Activated naive CD4-positive, alpha-beta T cell treated with anti-CD3 and anti-CD28 coated beads, Interleukin-2, amount 50 U/mL, for 16 hours (primary cell): ENCODE measurements at regions not wholly inside any gene's neighbourhood (a gene's known extent, or its start where the extent isn't known, plus 50 kb on each side); places are given as distances from the start of the nearest gene placed in this dataset.
"Not testable (repeated sequence)": the region's sequence is repeated elsewhere in the genome, so short reads cannot be mapped to it uniquely, and the experiment has no call there.

Experiments used
- DNase-seq: peaks from one replicate; pipeline ENCODE4 v3.0.0-alpha.2; 2020

DNA sequence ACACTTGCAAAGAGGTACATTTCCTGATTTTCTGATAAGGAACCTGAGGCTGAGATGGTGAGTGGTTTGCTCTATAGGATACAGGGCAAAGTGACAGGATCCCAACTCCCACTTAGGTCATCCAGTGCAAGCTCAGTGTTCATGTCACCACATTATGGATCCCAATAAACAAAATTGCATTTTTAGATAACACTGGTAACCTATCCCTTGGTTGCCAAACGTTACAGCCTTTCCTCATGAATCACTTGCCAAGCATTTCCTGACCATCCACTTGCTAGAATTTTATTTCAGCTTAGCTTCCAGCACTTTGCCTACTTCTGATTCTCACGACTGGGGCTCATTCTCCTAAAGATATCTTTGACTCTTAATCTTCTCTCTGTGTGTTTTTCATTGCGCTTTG, 131.4 kb upstream of the ODAD2 start:
- no peak for DNase-seq

DNA sequence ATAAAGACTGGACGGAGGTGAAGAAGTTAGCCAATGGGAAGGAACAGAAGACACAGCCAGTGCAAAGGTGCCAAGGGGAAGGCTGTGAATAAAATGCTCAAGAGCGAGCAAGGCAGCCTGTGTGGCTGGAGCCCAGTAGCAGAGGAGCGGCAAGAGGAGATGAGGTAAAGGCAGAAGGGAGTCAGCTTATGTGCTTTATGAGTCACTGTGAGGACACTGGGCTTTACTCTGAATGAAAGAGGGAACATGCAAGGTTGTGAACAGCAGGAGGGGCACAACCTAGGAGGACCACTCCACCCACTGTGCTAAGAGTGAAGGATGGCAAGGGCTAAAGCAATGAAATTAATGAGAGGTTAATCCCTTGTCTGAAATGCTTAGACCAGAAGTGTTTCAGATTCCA, 129.0 kb upstream of the ODAD2 start:
- DNase-seq: no peak

DNA sequence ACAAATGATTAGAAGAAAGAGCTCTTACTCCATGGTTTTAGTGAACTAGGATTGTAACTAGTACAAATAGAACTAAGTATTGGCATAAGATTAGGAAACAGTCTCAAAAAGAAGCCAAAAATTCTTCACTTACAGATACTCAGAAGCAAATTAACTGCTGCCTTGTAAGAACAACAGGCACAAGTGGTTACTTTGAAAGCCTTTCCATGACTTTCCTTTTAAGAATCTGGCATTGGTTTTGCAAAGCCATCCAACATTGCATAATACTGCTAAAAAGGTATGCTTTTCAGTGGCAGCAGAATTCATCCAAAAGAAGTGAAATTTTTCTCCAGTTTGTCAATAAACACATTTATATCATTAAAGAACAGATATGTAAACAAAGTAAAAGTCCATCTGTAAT, 126.8 kb upstream of the ODAD2 start:
- DNase-seq: no peak

DNA sequence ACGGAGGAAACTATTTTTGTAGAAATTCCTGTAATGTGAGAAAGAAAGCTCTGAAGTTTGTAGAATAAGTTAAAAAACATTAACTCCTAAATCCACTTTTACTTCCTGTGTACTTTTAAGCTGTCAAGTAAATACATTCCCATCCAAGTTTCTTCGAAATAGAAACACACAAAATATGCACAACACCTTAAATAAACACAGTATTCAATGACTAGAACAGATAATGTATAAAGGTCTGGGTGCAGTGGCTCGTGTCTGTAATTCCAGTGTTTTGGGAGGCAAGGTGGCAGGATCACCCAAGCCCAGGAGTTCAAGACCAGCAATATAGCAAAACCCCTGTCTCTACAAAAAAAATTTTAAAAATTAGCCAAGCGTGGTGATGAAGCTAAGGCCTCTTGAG, 121.9 kb upstream of the ODAD2 start:
- no peak for DNase-seq

DNA sequence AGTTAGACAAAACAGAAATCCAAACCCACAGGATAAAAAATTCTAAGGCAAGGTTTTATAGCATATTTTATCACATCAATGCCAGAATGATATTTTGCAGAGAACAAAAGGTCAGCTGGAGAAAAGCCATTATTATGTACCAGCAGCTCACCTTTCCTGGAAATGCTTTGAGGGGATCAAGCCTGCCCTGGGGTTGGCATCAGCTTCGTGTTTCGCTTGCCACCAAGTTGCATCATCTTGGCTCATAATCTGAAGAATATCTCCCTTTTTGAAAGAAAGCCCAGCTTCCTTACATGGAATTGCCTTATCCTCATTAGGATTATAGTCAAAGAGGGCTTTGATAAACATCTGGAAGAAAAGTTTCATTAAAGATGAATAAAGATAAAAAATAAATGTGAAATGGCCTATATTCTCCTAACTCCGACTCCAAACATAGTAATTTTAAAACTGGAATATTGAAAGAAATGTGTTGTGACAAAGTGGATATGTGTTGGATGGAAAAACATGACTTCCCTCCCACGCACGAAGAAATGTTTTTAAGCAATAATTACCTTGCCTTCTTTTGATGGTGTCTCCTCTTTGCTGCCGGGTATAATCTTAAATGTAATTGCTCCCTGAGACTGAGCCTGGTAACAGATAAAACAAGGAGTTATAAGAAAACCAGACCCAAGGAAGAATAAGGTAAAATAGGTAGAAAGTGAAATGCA, 121.3 kb upstream of the ODAD2 start:
- no peak for DNase-seq

DNA sequence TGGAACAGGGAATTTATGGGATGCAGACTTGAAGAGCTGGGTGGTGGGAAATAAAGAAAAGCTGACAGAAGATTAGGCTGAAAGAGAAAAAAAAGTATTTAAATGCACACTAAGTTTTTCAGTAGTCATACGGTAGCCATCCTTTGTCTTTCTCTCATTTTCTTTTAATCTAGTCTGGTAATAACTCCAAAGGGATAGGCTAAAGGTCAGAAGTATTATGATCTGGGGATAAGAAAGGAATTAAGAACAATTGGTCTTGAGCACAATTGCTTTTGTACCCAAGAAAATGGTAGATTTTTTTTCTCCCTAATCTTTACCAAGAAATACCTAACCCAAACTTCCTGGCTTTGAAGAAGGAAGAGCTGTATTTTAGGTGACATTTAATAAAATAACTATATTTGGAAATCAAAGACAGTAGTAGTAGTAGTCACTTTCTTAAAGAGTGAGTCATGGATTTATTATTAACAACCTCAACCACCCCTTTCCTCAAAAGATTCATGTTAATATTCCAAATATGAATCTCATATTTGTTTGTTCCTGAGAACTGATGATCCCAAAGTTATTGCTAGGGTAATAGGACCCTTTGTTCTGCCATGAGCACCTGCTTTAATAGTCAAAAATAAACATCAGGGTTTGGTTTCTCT, 120.2 kb upstream of the ODAD2 start:
- DNase-seq: no peak

DNA sequence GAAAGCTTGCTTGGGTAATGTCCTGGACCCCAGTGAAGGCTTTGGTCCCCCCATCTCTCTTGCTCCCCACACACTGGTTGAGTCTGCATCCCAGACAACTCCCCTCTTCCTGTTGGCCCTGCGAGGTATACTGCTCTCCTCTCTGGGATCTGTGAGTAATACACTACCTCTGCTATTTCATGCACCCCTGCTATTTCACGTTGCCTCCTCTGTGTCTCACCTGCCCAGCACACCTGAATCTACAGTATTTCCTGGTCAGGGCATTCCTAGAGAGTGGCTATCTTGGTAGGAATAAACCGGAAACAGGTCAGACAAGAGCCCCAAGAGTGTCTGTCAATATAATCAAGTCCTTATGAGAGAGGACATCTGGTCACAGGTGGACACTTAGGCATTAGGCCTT, 114.3 kb upstream of the ODAD2 start:
- DNase-seq: no peak

DNA sequence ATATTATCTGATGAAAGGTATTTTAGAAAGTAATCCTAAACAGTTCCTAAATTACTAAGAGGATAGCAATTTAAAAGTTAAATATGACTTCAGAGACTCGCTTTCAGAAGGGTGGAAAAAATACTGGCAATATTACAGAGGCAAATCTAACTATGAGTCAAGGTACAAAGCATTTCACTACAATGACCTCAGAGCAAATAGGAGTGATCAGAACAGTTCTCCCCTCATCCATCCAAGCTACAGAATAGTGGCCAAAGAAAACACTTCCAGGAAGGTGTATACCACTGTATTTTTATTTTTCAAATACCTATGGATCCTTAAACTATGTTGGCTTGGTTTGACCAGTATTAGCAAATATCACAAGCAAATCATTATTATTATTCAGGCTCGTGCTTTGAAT, 112.8 kb upstream of the ODAD2 start:
- no peak for DNase-seq

DNA sequence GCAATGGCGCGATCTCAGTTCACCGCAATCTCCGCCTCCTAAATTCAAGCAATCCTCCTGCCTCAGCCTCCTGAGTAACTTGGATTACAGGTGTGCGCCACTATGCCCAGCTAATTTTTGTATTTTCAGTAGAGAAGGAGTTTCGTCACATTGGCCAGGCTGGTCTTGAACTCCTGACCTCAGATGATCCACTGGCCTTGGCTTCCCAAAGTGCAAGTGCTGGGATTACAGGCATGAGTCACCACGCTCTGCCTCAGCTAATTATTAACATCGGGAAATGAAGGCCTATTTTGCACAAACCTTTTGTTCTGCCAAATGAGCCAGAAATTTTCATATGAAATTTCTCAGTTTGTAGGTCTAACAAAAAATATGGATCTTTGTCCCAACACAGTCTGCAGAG, 106.7 kb upstream of the ODAD2 start:
- no peak for DNase-seq

DNA sequence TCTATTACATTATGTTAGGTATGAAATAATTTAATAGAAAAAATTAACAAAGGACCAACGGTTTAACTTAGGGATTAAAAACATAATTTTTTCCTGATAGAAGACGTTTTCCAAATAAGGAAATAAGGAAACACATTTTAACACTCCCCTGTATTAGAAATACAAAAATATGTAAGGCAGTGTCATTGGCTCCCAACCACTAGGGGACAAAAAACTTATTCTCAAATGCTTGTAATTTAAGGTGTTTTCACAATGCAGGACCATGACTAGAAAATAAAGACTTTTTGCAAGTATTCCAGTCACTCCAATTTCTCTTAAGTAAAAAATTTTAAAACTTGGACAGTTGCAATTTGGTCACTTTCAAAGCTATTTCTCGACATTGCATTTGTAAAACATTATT, 98.8 kb upstream of the ODAD2 start:
- DNase-seq: no peak

DNA sequence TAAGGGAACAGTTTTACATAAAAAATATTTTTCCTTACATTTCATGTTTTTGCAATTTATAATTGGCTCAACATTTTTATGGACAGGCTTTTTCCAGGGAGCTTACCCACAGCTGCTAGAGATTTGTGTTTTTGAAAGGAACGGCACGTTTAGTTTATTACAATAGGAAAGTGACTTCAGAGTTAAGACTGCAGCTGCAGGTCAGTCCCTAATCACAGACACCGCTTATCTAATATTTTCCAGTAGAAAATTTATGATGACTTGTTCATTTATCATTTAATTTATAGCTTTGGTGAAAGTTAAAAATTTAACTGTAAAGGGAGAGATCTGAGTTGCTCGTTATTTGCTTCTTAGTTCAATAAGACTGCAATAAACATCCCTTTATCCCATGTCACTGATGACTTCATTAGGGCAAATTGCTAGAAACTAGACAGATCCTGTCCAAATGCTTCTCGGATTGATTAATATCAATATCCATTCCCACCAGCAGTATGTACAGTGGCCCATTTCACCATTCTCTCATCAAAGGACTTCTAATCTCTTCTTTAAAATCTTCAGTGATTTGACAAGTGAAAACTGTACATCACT, 97.0 kb upstream of the ODAD2 start:
- no peak for DNase-seq

DNA sequence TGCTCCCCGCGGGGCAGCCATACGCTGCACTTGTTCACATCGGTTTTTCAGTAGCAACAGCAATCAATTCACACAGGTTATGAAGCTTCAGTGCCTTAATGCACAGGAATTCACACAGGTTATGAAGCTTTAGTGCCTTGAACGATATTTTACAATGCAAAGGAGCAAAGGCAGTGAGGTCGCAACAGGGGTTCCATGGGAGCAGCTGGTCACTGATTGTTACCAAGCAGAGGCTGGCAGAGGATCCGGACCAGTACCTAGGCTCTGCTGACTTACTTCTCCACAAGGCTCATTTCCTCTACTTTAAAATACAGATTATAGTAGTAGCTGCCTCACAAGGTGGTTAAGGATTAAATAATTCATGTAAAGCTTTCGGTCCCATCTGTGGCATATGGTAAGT, 95.2 kb upstream of the ODAD2 start:
- DNase-seq: no peak

DNA sequence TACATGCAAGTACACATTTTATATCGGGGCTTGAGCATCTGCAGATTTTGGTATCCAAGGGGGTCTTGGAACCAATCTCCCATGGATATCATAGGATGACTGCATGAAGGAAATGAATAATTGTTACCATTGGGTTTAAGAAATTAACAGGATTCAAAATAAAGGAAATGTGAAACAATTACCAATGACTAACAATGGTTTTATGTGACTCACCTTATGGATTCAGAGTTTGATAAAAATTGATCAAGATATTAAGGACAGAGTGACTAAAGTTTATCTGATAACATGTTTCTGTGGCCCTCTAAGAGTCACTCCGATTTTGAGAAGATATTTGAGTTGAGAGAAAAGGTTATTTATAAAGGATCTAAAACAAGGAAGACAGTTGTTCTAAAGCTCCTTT, 93.0 kb upstream of the ODAD2 start:
- DNase-seq: no peak

DNA sequence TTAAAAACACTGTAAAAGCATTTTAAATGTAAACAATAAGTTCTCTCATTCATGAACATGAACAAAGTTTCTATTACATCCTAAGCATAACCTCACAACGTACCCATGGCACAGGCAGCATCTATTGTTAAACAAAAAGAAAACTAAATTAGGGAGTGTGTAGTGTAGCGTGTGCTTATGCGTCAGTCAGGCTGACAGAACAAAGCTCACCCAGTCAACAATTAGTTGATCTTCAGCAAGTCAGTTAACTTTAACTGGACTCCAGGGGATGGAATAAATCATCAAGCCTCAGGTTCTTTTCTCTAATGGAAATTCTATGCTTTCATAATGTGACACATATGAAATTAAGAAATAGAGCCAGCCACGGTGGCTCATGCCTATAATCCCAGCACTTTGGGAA, 91.6 kb upstream of the ODAD2 start:
- no peak for DNase-seq

DNA sequence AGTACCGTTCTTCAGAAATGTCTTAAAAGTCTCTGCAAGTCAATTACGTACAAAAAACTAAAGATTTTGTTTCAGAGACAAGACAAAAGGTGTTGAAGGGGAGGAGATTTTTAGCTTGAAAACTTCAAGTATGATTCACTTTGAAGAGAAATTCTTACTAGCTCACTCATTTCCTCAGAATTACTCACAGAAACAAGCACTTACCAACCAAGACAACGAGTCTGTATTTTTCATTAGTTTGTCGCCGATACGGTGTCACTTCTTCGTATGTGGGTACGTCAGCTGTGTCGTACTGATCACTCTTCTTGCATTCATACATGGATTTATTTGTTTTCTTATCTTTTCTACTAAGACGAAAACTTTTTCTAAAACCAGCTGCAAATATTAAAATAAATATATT, 90.6 kb upstream of the ODAD2 start:
- no peak for DNase-seq

DNA sequence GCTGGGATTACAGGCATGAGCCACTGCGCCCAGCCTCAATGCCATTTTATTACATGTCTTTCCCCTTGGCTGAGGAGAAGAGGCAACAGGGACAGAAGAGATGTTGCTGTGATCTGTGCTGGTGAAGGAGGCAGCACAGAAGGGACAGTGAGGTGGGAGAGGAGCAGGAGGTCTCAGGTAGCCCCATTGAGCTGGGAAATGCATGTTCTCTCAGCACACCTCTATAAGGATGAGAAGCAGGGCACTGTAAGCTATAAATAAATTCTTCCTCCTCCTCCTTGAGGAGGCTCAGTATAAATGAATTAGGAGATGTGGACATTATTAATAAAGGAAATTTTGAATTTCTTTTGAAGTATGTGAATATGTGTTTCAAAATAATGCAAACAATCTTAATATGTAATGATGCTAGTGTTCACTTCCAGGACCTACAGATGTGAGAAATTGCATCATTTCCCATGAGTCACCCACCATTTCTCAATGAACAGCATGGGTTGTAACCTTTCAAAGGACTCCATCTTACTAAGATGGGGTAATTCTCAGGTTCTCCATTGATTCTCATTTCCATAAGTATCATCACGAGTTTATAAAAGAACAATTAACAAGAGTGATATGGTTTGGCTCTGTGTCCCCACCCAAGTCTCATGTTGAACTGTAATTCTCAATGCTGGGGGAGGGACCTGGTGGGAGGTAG, 88.9 kb upstream of the ODAD2 start:
- no peak for DNase-seq

DNA sequence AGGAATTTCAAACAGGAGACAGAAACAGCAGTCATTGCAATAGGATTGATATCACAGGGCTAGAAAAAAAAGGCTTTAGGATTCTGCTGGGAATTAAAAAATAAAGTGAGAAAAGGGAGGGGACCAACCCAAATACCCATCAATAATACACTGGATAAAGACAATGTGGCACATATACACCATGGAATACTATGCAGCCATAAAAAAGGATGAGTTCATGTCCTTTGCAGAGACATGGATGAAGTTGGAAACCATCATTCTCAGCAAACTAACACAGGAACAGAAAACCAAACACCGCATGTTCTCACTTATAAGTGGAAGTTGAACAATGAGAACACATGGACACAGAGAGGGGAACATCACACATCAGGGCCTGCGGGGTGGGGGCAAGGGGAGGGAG, 86.9 kb upstream of the ODAD2 start:
- DNase-seq: not testable (repeated sequence)

DNA sequence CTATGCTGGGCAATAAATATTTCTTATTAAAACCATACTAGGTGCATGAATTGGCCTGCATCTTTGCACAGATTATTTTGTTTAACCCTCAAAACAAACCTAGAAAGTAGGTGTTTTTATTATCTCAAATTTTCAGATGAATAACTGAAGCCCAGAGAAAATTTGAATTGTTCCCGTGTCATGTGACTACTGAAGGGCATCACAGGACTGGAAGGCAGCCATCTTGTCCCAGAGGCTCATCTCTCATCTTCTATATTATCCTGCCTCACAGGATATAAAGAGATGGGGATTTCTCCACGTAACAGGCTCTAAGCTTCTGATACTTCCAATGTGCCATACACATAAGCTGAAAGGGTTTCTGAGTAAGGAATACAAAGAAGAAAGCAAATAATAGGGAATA, 84.0 kb upstream of the ODAD2 start:
- DNase-seq: no peak

DNA sequence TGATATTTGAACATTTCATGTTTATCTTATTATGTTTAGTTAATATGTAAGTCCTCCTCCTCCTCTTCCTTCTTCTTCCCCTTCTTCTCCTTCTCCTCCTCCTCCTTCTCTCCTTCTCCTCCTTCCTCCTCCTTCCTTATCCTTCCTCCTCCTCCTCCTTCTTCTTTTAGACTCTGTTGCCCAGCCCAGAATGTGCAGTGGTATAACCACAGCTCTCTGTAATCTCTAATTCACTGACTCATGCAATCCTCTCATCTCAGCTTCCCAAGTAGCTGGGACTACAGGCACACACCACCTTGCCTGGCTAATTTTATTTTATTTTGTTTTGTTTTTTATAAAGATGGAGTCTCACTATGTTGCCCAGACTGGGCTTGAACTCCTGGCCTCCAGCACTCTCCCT, 83.4 kb upstream of the ODAD2 start:
- no peak for DNase-seq

DNA sequence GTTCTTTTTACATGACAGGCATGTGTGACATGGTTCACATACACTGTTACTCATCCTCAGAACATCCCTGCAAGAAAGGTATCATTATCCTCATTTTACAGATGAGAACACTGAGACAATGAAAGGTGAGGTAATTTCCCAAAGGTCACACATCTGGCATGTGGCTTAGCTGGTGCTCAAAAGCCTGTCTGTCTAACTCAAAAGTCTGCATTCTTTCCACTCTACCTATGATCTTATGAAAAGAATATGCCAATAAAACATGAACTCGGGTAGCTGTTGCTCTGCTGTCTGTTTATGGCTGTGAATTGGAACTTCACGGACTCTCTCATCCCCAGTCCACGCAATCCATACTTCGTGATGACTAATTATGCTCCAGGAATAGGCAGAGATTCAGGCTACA, 79.0 kb upstream of the ODAD2 start:
- DNase-seq: no peak

DNA sequence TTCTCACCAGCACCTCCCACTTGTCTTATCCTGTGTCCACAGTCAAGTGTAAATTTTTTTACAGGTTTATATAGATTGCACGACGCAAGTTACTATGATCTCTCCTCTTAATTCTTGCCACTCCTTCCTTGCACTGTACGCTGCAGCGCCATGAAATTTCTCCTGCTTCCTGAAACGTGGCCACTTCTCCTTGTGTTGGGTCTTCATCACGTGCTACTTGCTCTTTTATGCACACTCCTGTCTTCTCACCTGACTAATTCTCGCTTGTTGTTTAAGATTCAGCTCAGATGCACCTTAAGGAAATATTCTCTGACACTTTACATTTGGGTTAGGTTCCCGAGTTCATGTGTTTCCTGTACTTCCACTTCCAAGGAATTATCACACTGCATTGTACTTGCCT, 76.5 kb upstream of the ODAD2 start:
- no peak for DNase-seq

DNA sequence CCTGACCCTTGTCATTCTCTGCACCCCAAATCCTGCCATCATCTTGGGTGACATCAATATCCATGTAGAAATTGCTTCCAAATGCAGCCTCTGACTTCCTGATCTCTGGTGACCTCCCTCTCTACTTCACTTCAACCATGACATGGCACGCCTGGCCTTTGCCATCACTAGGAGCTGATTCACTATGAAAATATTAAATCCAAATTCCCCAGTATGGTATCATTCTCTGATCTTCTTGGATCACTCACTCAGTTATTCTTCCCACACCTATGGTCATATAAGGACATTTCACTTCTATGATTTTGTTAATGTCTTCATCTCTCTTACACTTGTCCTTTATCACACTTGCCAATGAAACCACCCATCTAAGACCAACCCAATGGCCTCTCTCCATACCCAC, 73.7 kb upstream of the ODAD2 start:
- no peak for DNase-seq

DNA sequence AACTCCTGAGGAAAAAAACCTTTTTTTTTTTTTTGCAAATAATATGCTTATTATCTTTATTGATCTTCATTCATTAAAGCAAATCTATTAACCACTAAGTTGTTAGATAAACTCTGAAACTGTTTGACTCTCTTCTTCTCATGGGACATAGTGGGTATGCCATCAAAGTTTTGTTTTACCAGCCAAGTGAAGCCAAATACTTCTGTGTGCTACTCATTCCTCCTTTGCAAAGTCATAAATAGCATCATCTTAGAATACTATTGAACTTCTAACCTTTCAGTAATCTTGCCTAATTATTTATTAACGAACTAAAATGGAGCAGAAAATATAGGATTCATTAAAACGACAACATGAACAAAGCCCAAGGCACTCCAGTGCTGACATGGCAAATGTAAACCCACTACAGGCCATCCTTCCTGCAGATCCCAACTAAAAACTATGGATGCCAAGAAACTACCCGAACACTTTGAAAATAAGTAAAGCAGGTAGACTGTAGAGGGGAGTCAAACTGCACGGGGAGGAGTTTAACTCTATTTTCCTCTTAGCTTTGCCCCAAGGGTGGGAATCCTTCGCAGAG, 61.2 kb upstream of the ODAD2 start:
- no peak for DNase-seq

DNA sequence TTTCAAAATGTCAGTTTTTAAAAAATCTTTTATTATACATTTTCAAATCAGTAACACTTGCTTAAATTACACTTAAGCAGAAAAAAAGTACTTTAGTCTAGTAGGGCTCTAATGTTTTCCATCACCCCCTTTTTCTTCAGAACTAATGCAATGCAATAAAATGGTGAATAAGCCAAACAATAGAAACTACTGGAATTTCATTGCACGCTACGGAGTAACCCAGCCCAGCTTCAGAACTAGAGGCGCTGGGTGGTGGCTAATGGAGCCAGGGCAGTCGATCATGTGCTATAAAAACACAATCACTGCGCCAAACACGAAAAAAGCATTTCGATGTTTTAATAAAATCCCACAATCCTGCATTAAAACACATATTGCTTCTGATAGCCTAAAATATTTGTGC, 59.9 kb upstream of the ODAD2 start:
- no peak for DNase-seq
